HG03064 (cell line): ENCODE measurements at regions not wholly inside any gene's neighbourhood (a gene's known extent, or its start where the extent isn't known, plus 50 kb on each side); places are given as distances from the start of the nearest gene placed in this dataset.
"Not testable (repeated sequence)": the region's sequence is repeated elsewhere in the genome, so short reads cannot be mapped to it uniquely, and the experiment has no call there.

Source experiments
- ATAC-seq: cut with Tn5 transposase; IDR thresholded peaks from one replicate; pipeline ENCODE4 v1.9.1; 2021; ENCODE audit warnings: low read depth; ENCODE audit not compliant: unreplicated experiment

DNA sequence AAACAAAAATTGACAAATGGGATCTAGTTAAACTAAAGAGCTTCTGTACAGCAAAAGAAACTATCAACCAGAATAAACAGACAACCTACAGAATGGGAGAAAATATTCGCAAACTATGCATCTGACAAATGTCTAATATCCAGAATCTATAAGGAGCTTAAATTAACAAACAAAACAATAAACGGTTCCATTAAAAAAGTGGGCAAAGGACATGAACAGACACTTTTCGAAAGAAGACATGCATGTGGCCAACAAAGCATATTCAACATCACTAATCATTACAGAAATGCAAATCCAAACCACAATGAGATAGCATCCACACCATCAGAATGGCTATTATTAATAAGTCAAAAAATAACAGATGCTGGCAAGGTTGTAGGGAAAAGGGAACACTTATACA, 50.5 kb upstream of the MED13L start:
- not testable (repeated sequence) for ATAC-seq

DNA sequence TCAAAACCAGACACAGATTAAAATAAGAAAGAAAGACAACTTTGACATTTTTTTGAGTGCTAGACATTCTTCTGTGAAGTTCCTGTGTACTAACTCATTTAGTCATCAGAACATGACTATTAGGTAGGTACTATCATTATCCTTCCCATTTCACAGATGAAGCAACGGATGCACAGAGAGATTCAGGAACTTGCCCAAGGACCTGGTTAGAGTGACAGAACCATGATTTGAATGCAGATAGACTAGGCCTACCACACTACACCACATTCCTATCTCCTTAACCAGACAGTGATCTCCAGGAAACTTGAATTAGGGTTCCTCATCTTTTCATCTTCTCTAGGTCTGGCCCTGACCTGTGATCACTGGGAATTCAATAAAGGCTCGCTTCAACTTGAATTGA, 54.4 kb upstream of the MED13L start:
- ATAC-seq, result no peak

DNA sequence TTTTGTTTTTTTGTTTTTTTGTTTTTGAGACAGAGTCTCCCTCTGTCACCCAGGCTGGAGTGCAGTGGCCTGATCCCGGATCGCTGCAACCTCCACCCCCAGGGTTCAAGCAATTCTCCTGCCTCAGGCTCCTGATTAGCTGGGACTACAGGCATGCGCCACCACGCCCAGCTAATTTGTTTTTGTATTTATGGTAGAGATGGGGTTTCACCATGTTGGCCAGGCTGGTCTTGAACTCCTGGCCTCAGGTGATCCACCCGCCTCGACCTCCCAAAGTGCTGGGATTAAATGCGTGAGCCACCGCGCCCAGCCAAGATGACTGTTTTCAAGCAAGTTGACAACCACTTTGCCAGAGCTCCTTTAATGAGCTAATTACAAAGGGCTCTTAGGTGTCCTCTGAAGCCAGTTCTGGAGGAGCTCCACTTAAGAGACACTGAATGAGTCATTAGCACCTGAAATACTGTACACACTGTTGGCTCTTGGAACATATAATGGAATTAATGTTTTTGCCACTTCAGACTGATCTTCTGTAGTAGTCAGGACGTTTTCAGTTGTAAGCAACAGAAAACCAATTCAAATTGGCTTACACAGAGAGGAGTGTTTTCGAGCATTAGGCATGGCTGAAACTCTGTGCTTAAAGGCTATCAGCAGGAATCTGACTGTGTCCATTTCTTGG, 55.4 kb upstream of the MED13L start:
- ATAC-seq, result no peak

DNA sequence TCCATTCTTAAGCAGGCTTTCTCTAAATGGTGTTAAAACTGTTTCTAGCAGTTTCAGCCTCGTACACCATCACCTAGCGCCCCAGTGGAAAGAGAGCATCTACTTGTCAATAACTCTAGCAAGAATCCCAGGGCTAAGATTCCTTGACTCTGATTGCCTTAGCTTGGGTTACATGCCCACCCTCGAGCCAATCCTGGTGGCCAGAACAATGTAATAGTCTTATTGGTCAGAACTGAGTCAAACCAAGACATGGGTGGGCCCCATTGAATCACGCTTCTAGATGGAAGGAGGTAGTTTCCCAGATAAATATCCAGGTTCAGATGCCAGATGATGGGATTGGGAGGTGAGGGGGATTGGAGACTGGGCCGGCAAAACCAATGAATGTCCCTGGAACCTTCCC, 55.9 kb upstream of the MED13L start:
- no peak for ATAC-seq

DNA sequence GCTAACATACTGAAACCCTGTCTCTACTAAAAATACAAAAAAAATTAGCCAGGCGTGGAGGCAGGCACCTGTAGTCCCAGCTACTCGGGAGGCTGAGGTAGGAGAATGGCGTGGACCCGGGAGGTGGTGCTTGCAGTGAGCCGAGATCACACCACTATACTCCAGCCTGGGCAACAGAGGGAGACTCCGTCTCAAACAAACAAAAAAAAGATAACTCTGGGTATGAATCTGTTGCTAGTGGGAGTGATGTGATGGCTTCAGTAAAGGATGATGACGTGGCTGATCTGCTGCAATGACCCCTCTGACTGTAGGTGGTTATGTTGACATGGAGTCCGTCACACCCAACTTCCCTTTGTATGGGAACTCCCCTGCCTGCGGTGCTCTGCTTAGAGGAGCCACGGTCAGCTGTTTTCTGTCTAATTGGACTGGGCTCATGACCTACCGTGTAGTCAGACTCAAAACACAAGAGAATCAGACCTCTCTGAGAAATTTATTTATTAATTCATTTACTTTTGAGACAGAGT, 59.1 kb upstream of the MED13L start:
- ATAC-seq, result peak; percentile 77

DNA sequence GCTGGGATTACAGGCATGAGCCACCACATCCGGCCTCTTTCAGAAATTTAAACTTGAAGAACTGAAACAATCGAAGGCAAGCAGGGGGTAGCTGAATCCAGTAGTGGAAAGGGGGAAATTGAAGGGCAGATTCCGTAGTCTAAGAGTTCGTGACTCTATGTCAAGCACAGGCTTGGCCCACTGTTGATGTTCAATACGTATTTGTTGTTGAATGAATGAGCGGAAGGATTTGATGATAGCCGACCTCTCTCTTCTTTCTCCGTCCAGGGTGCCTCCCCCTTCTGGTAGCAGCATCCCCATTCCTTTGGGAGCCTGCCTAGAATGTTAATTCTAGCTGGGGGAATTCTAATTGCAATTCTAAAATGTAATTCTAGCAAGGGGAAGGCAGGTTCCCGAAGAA, 59.8 kb upstream of the MED13L start:
- ATAC-seq, result no peak

DNA sequence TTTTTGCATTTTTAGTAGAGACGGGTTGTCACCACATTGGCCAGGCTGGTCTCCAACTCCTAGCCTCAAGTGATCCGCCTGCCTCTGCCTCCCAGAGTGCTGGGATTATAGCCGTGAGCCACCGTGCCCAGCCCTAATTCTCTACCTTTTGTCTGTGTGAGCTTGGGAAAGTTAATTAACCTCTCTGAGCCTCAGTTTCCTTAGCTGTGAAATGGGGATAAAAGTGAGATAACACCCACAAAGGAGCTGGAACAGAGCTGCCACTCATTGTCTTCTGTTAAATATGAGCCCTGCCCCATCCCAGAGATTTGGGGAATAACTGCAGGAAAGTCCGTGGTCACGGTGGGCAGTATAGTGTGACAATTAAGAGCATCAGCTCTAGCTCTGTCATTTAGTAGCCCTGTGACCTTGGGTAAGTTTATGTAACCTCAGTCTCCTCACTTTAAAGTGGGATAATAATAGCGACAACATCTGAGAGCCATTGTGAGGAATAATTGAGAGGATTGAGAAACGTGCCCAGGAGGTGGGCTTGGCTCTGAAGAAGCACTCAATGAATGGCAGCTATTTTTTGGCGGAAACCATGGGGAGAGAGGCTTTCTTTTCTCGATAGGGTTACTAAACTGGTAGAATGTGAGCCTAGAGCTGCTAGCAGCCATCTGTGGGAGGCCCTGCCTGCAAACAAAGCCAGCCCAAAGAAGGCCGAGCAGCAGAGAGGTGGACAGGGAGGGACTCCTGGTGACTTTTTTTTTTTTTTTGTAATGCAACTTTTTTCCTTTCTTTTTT, 60.8 kb upstream of the MED13L start:
- no peak for ATAC-seq

DNA sequence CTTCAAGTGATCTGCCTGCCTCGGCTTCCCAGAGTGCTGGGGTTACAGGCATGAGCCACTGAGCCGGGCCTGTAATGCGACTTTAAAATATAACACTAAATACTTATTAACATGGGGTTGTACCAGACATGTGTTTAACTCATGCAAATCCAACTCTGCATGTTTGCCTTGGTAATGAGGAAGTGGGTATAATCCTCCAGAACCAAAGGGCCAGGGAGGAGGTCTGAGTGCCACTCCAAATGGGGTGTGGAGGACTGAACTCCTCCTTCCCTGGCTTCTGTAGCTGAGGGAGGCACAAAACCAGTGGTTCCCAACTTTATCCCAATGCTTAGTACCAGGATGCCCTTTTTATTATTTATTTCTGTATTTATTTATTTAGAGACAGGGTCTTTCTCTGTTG, 61.6 kb upstream of the MED13L start:
- ATAC-seq, result no peak

DNA sequence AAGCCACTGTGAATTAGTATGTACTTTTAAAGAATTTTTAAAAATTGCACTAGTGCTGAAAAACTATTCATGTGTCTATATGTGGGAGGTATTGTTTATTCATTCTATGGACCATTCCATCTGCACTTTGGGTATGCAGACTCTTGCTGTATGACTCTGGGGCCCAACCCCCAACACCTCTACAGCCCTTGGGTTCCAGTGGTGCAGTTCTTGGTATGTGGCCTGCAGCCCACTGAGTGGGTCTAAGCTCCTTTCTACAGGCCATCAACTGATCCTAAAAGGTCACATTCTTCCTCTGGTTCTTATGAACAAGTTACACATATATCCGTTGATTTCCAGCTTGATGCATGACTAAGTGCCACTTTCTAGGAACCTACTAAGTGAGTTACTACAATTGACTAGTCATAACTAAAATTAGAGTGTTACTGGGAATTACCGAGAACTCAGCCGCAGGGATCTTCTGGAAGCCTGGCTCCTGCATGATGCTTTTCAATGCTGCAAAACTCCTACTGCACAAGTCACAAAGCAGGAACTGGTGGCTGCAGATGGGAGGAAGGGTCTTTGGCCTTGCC, 62.4 kb upstream of the MED13L start:
- no peak for ATAC-seq

DNA sequence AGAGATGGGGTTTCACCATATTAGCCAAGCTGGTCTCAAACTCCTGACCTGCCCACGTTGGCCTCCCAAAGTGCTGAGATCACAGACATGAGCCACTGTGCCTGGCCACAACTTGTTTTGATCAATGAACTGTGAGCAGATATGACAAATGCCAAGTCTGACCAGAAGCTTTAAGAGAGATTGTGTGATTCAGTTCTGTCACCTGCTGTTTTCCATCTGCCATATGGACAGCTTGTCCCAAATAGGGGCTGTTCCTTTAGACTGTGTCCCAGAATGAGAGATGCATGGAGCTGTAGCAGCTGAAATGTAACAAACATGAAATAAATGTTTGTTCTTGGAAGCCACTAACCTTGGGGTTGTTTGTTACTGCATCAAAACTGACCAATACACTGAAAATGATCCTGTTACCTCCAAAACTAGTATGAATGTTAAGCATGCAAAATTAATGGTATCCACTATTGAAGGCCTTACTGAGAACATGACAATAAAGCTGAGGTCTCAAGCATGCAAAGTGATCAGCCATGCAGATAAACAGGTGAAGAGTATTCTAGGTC, 65.9 kb upstream of the MED13L start:
- no peak for ATAC-seq

DNA sequence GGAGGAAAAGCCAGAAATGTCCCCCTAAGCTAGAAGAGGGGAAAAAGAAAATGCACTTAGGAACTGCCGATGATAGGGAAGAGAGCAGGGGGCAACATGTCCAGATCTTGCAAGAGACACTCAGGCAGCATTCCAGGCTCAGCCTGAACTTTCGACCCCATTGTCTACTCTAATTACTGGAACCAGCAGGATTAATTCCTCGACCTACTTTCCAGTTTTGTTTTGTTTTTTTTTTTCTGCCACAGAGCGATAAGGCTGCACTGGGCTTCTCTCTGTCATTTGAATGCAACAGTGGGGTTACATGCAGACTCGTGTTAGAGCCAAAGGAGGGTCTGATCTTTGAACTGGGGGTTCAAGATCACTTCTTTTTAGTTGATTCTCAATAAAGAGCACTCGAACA, 68.7 kb upstream of the MED13L start:
- no peak for ATAC-seq

DNA sequence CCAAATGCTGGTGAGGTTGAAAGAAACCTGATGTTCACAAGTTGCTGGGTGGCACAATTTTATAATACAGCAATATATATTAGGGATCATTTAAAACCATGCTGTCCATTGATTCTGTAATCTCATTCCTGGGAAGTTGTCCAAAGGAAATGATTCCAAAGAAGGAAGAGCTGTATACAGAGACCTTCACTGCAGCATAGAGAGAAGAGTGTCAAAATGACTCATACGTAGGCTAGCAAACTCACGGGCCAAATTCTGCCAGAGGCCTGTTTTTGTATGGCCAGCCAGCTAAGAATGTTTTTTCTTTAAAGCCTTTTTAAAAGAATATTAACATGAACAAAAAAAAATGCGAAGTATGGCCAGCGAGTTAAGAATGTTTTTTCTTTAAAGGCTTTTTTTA, 69.2 kb upstream of the MED13L start:
- no peak for ATAC-seq

DNA sequence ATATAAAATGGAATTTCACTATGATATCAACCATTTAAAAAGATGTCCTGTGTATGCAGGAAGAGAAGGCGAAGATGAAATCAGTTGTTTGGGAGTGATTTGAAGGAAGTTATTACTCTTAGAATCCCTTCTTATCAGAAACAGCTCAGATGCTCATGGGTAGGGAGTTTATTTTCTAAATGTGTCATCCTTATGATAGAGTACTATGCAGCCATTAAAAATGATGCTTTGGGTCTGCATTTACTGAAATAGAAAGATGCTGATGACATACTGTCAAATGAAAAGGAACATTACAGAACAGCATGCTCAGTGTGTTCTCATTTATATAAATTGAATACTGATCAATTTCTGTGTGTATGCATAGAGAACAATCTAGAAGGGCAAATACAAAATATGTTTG, 69.8 kb upstream of the MED13L start:
- ATAC-seq, result no peak

DNA sequence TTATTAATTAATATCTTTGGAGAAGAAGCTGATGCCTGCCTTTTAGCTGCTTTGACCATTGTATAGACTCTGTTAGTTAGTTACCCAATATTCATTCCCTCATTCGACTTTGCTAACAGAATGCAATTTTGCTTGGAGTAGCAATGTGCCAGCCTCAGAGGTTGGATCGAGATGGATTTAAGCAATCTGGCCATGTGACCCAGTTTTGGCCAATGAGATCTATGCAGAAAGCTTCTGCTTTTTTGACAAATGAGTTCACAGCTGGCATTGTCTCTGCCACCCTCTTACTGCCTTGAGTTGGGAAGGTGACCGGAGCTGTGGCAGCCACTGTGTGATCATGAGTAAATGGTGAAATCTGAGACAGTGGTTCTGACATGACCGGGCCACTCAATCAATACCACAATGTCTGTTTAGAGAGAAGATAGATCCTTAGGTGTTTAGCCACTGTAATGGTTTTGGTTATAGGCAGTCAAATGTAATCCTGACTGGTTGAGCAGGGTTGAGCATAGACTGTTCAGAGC, 74.9 kb upstream of the MED13L start:
- no peak for ATAC-seq

DNA sequence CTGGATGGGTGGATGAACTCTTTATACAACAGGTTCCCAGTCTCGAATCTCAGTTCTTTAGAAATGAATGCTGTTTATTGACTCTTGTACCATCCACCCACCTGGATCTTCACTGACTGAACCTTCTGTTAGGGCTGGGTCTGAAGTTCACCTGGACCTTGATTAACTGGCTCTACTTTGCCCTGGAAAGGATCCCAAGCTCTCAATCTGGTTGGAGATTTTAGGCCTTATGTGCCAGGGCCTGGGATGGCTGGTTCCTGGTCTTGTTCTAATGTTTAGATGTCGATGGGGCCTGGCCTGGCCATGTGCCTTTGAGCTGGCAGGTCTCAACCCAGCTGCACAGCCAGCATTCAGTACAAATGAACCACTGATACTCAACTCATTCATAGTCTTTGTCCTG, 76.5 kb upstream of the MED13L start:
- ATAC-seq, result no peak

DNA sequence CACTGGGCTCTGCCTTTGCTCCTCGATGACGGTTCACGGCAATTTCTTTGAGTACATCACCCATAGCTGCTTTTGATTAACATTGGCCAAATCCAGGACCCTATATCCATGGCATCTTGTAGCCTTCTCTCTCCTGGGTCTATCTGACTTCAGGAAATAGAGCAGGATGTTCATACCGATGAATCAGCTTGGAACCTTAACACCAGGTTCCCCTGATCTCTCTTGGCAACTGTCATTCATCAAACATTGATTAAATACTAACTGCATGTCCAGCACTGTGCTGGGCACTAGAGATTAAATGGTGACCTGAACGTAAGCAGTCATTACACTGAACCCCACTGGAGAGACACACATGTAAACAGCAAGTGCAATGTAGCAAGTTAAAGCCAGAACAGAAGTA, 77.0 kb upstream of the MED13L start:
- ATAC-seq, result no peak

DNA sequence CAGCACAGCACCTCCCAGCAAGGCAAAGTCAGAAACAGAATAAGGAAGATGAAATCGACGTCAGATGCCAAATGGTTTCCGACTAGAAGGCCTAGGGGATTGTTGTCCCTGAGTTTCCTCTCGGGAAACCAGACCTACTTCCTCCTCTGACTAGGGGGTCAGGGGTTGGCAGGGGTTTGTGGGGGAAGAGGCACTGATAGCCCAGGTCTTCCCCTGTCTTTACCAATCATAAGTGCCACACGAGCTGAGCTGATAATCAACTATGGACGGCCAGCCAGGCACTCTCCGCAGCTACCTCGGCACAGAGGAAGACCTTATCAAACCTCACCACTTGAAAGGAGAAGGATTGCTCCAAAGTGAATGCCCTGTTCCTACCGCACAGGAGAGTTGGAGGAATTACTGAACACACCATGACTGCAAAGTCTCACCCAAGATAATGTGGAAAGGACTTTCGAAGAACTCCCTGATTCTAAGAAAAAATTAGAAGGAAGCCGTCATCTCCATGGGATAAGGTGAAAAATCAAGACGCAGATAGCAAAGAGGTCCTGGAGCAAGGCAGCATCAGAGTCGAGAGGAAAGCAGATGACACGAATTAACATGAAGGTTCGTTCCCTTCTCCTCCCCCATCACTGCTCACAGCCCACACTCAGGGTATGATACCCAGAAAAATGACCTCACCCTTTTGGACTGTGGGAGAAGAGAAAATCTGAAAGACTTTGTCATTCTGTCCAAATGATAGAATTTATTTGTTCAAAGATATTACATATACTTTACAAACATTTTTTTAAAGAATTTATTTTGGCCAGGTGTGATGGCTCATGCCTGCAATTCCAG, 77.7 kb upstream of the MED13L start:
- ATAC-seq, result no peak

DNA sequence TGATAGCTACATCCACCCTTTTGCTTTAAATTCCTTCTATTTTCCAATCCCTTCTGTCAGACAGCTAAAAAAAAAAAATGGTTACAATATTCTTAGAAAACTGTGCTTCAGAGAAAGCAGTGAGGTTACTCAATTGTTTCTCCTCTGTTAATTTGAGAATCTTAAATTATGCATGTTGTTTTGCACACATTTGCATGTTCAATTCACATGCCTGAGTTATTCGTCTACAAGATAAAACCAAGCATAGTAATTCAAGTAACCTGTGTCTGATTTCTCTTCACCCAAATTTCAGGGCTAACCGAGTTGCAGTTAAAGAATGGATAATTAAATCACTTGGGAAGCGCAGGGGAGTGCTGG, 81.0 kb upstream of the MED13L start:
- ATAC-seq, result no peak

DNA sequence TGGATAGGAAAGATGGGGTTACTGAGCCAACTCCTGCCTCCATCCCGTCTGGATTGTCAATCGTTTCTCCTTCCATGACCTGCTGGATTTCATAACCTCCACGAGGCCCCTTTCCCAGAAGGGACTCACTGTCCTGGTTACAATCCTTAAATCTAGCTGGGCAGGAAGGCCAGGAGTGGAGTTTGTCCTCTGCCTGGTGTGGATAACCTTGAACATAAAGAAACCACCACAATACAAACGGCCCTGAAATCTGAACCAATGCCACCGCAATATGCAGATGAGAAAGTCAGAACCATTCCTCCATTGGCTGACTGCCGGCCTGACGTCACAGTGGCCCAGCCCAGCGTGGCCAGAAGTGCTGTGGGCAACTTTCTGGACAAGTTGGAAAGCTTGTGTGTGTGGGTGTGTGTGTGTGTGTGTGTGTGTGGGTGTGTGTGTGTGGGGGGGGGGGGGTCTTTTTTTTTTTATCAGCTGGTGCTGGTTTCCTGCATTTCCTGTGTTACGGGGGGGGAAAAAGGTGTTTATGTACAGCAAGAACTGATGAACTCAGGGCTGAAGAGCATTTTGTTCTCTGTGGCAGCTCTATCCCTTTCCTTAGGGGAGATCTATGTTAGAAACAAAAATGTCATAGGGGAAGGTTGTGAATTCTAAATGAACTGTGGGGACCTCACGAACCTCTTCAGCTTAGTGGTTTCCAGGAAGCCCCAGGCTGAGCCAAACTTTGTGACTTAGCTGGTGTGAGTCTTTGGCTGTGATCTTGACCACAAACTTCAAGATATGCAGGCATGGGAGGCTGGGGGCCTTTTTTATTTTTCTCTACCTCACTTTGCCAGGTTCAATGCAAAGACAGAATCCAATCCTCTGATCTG, 81.6 kb upstream of the MED13L start:
- ATAC-seq, result no peak
